ENCODE measurements at regions not wholly inside any gene's neighbourhood (a gene's known extent, or its start where the extent isn't known, plus 50 kb on each side); places are given as distances from the start of the nearest gene placed in this dataset.

- TF ChIP-seq RB1 (IDR thresholded peaks at IDR 0.05; ENCODE audit: low read depth): no peak
These were observed 65.4 kb upstream of the FCN1 start (continued) for GRCh38 chr9:134983074-134983473.

DNA sequence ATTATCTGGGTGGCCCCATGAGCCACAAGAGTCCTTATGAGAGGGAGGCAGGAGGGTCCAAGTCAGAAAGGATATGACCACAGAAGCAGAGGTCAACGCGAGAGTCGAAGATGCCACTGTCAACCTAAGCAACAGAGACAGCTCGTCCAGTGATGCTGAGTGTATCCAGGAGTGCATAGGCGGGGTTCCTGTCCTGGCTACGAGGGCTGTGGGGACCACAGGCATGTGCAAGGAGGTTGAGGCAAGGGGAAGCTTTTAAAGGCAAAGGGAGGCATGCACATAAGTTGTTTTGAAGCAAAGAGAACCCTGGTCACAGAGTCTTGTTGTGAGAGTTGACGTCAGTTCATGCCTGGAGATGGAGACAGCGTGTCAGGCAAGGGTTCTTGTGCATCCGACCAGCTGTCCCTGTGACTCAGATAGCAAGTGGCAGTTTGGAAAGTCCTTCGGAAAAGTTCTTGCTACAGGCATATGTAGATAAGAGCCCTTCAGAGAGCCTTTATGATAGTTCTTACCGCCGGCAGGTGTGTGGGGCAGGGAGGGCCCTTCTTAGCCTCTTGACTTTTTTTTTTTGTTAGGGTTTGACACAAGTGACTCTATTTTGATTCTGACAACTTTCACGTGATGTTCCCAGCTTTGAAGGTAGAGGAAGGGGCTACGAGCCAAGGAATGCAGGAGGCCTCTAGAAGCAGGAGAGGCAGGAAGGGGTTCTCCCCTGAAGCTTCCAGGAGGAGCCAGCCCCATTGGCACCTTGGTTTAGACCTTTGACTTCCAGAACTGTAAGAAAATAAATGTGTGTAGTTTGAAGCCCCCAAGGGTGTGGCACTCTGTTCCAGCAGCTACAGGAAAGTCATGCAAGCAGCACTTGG lies 66.0 kb upstream of the FCN1 start:
- no peak overlapping the region for H3K4me2 ChIP-seq (ENCODE audit: insufficient read depth, low read length)
- no peak overlapping the region for H3K27ac ChIP-seq (ENCODE audit: extremely low read depth, low read depth, low read length)
- 0 out of 2 replicates have a peak, but pooled peaks cover 4% of the 10 kb centered on the region for H4K20me1 ChIP-seq (replicated peaks; ENCODE audit: control insufficient read depth, insufficient read depth, low read length)
- H2AFZ ChIP-seq (ENCODE audit: low read depth, low read length): no peak overlapping the region
- in situ Hi-C loops (cut with MboI): loop anchor here (10.0 kb wide), 1 partner anchor 289 kb away; no protein-coding TSS in a partner anchor
- BruUV-seq (replicated peaks): no TSS peak
- H3K36me3 ChIP-seq (ENCODE audit: control insufficient read depth, insufficient read depth, low read length): no peaks in the 10 kb centered on the region
- no peak overlapping the region for H3K4me3 ChIP-seq
- H3K9me3 ChIP-seq (replicated peaks; ENCODE audit: control insufficient read depth, insufficient read depth, low read depth, low read length): no peaks in the 10 kb centered on the region
- no peak for ATAC-seq
- H3K27me3 ChIP-seq (ENCODE audit: control insufficient read depth in 2 of 2, insufficient read depth in 2 of 2, low read length in 2 of 2): peaks cover 0 to 25% of the 10 kb centered on the region in 2 experiments; a peak in 2 of 5 replicates
- no peaks in the 10 kb centered on the region for H3K79me2 ChIP-seq (ENCODE audit: control insufficient read depth, insufficient read depth, low read length)
- CTCF ChIA-PET (ENCODE audit: low intra/inter-chr PET ratio): interaction anchor here (0.9 kb wide), 1 partner anchor 285 kb away, joined by 4 read pairs; no protein-coding TSS in a partner anchor
- intact Hi-C loops (cut with micrococcal nuclease): no loop called here
- H3K9me1 ChIP-seq (ENCODE audit: control insufficient read depth, insufficient read depth, low read length): no peaks in the 10 kb centered on the region
- no peak for FAIRE-seq
- no peak overlapping the region for H3K9ac ChIP-seq (ENCODE audit: insufficient read depth in 1 of 2, low read depth in 2 of 2, low read length in 2 of 2)
- no peak for DNase-seq (ENCODE audit: extremely low read depth in 1 of 4, low spot score in 3 of 4)
- 0% methylated on average over 14 of the region's 14 CpGs for WGBS (ENCODE audit: insufficient coverage, low coverage, missing lambda C conversion rate)
- POLR2A ChIA-PET: interaction anchor here (0.6 kb wide), 2 partner anchors 73 to 465 kb away, joined by 3 read pairs; no protein-coding TSS in a partner anchor
- H3K4me1 ChIP-seq (replicated peaks in 1 of 2; ENCODE audit: control insufficient read depth in 2 of 2, insufficient read depth in 2 of 2, low read length in 2 of 2): no peaks in the 10 kb centered on the region
- TF ChIP-seq ARNT (IDR thresholded peaks at IDR 0.05): no peak
- no peak for TF ChIP-seq NKRF (IDR thresholded peaks at IDR 0.05; ENCODE audit: borderline replicate concordance)
- TF ChIP-seq NR4A1 (CRISPR knock-in tag; IDR thresholded peaks at IDR 0.05): no peak
- no peak for TF ChIP-seq NR4A1 (tag; IDR thresholded peaks at IDR 0.05)
- TF ChIP-seq HNRNPUL1 (IDR thresholded peaks at IDR 0.05; ENCODE audit: low read length): no peak
- no peak for TF ChIP-seq ZBTB1 (CRISPR knock-in tag; IDR thresholded peaks at IDR 0.05; ENCODE audit: borderline replicate concordance, low read depth)
- TF ChIP-seq ZNF253 (CRISPR knock-in tag; conservative IDR thresholded peaks at IDR 0.05): no peak
- TF ChIP-seq ZNF239 (CRISPR knock-in tag; IDR thresholded peaks at IDR 0.05): no peak
- TF ChIP-seq MAFK (IDR thresholded peaks at IDR 0.05; ENCODE audit: low read length): no peak
- TF ChIP-seq, protein P1, sequence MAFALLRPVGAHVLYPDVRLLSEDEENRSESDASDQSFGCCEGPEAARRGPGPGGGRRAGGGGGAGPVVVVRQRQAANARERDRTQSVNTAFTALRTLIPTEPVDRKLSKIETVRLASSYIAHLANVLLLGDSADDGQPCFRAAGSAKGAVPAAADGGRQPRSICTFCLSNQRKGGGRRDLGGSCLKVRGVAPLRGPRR (CRISPR knock-in tag; IDR thresholded peaks at IDR 0.05): no peak
- TF ChIP-seq TSC22D4 (tag; IDR thresholded peaks at IDR 0.05): no peak
- TF ChIP-seq TAF1 (IDR thresholded peaks at IDR 0.05; ENCODE audit: control insufficient read depth, extremely low read depth, insufficient read depth, low read length, severe bottlenecking): no peak
- no peak for TF ChIP-seq PURB (CRISPR knock-in tag; IDR thresholded peaks at IDR 0.05; ENCODE audit: low read depth)
- TF ChIP-seq RB1 (IDR thresholded peaks at IDR 0.05; ENCODE audit: low read depth): no peak
- no peak for TF ChIP-seq MEIS2 (IDR thresholded peaks at IDR 0.05; ENCODE audit: partially characterized antibody)
